ENCODE measurements at regions not wholly inside any gene's neighbourhood (a gene's known extent, or its start where the extent isn't known, plus 50 kb on each side); places are given as distances from the start of the nearest gene placed in this dataset.

GRCh38 chr16:56108056-56108471 lies 83.2 kb upstream of the GNAO1 start:
- TF ChIP-seq YY1 (IDR thresholded peaks at IDR 0.05; ENCODE audit: low read depth): no peak
- TF ChIP-seq CREB1 (IDR thresholded peaks at IDR 0.05; ENCODE audit: low read depth): no peak
- TF ChIP-seq MAX (IDR thresholded peaks at IDR 0.05): no peak
- TF ChIP-seq TAF1 (IDR thresholded peaks at IDR 0.05; ENCODE audit: low read depth): no peak
- TF ChIP-seq FOXM1 (IDR thresholded peaks at IDR 0.05; ENCODE audit: borderline replicate concordance, low read depth): no peak
- no peak for TF ChIP-seq TEAD4 (IDR thresholded peaks at IDR 0.05)
- TF ChIP-seq ZBTB7A (IDR thresholded peaks at IDR 0.05; ENCODE audit: low read depth): no peak
- TF ChIP-seq EP300 (IDR thresholded peaks at IDR 0.05; ENCODE audit: borderline replicate concordance): no peak
- TF ChIP-seq EGR1 (IDR thresholded peaks at IDR 0.05): no peak
- no peak for TF ChIP-seq USF1 (IDR thresholded peaks at IDR 0.05)
- TF ChIP-seq NFIC (IDR thresholded peaks at IDR 0.05): no peak
- no peak for TF ChIP-seq REST (IDR thresholded peaks at IDR 0.05; ENCODE audit: low read depth)
- no peak for TF ChIP-seq TCF12 (IDR thresholded peaks at IDR 0.05; ENCODE audit: low read depth)
- no peak for TF ChIP-seq CEBPB (IDR thresholded peaks at IDR 0.05)
- TF ChIP-seq RAD21 (IDR thresholded peaks at IDR 0.05; ENCODE audit: low read depth): no peak

GRCh38 chr16:56106527-56106926 lies 84.8 kb upstream of the GNAO1 start:
- no peak for TF ChIP-seq EGR1 (IDR thresholded peaks at IDR 0.05)
- TF ChIP-seq TCF12 (IDR thresholded peaks at IDR 0.05; ENCODE audit: low read depth): no peak
- no peak for TF ChIP-seq ZBTB7A (IDR thresholded peaks at IDR 0.05; ENCODE audit: low read depth)
- no peak for TF ChIP-seq CREB1 (IDR thresholded peaks at IDR 0.05; ENCODE audit: low read depth)
- no peak for TF ChIP-seq TAF1 (IDR thresholded peaks at IDR 0.05; ENCODE audit: low read depth)
- TF ChIP-seq CEBPB (IDR thresholded peaks at IDR 0.05): no peak
- no peak for TF ChIP-seq TEAD4 (IDR thresholded peaks at IDR 0.05)
- no peak for TF ChIP-seq RAD21 (IDR thresholded peaks at IDR 0.05; ENCODE audit: low read depth)
- no peak for TF ChIP-seq YY1 (IDR thresholded peaks at IDR 0.05; ENCODE audit: low read depth)
- TF ChIP-seq NFIC (IDR thresholded peaks at IDR 0.05): no peak
- no peak for TF ChIP-seq EP300 (IDR thresholded peaks at IDR 0.05; ENCODE audit: borderline replicate concordance)

- TF ChIP-seq MAX (IDR thresholded peaks at IDR 0.05): no peak
- TF ChIP-seq REST (IDR thresholded peaks at IDR 0.05; ENCODE audit: low read depth): no peak
- no peak for TF ChIP-seq NFIC (IDR thresholded peaks at IDR 0.05)
- TF ChIP-seq FOXM1 (IDR thresholded peaks at IDR 0.05; ENCODE audit: borderline replicate concordance, low read depth): no peak
- TF ChIP-seq RAD21 (IDR thresholded peaks at IDR 0.05; ENCODE audit: low read depth): no peak
- no peak for TF ChIP-seq YY1 (IDR thresholded peaks at IDR 0.05; ENCODE audit: low read depth)
- TF ChIP-seq TEAD4 (IDR thresholded peaks at IDR 0.05): no peak
- TF ChIP-seq EP300 (IDR thresholded peaks at IDR 0.05; ENCODE audit: borderline replicate concordance): no peak
- no peak for TF ChIP-seq EGR1 (IDR thresholded peaks at IDR 0.05)
- no peak for TF ChIP-seq USF1 (IDR thresholded peaks at IDR 0.05)
- no peak for TF ChIP-seq ZBTB7A (IDR thresholded peaks at IDR 0.05; ENCODE audit: low read depth)
- TF ChIP-seq CREB1 (IDR thresholded peaks at IDR 0.05; ENCODE audit: low read depth): no peak
- no peak for TF ChIP-seq CEBPB (IDR thresholded peaks at IDR 0.05)
Observed at GRCh38 chr16:56102906-56103305, 88.4 kb upstream of the GNAO1 start.

GRCh38 chr16:56102183-56102686 lies 89.1 kb upstream of the GNAO1 start:
- TF ChIP-seq USF1 (IDR thresholded peaks at IDR 0.05) (no peak), MAX (IDR thresholded peaks at IDR 0.05) (no peak), TEAD4 (IDR thresholded peaks at IDR 0.05) (no peak), YY1 (IDR thresholded peaks at IDR 0.05; ENCODE audit: low read depth) (no peak)

- no peak for TF ChIP-seq TAF1 (IDR thresholded peaks at IDR 0.05; ENCODE audit: low read depth)
- TF ChIP-seq USF1 (IDR thresholded peaks at IDR 0.05): no peak
- TF ChIP-seq TCF12 (IDR thresholded peaks at IDR 0.05; ENCODE audit: low read depth): no peak
- no peak for TF ChIP-seq EP300 (IDR thresholded peaks at IDR 0.05; ENCODE audit: borderline replicate concordance)
- TF ChIP-seq EGR1 (IDR thresholded peaks at IDR 0.05): no peak
- TF ChIP-seq CEBPB (IDR thresholded peaks at IDR 0.05): no peak
- no peak for TF ChIP-seq NFIC (IDR thresholded peaks at IDR 0.05)
- TF ChIP-seq REST (IDR thresholded peaks at IDR 0.05; ENCODE audit: low read depth): no peak
- TF ChIP-seq FOXM1 (IDR thresholded peaks at IDR 0.05; ENCODE audit: borderline replicate concordance, low read depth): no peak
- no peak for TF ChIP-seq CREB1 (IDR thresholded peaks at IDR 0.05; ENCODE audit: low read depth)
- no peak for TF ChIP-seq RAD21 (IDR thresholded peaks at IDR 0.05; ENCODE audit: low read depth)
- no peak for TF ChIP-seq MAX (IDR thresholded peaks at IDR 0.05)
- no peak for TF ChIP-seq ZBTB7A (IDR thresholded peaks at IDR 0.05; ENCODE audit: low read depth)
- TF ChIP-seq YY1 (IDR thresholded peaks at IDR 0.05; ENCODE audit: low read depth): no peak
- TF ChIP-seq TEAD4 (IDR thresholded peaks at IDR 0.05): no peak
Observed at GRCh38 chr16:56101480-56101879, 89.8 kb upstream of the GNAO1 start.

All from Ishikawa (cell line).